ENCODE measurements at regions not wholly inside any gene's neighbourhood (a gene's known extent, or its start where the extent isn't known, plus 50 kb on each side); places are given as distances from the start of the nearest gene placed in this dataset.

- TF ChIP-seq CTCF (conservative IDR thresholded peaks at IDR 0.05 in 1 of 2, IDR thresholded peaks at IDR 0.05 in 1 of 2; ENCODE audit: extremely low read depth in 1 of 2, insufficient read depth in 1 of 2, low read depth in 1 of 2, low read length in 2 of 2): no peak
- no peak for TF ChIP-seq EZH2 (IDR thresholded peaks at IDR 0.05; ENCODE audit: borderline replicate concordance, low read length)
These were observed 333.4 kb downstream of the BCKDHB start for GRCh38 chr6:80439721-80440470.
